GM12872 (cell line): ENCODE measurements at regions not wholly inside any gene's neighbourhood (a gene's known extent, or its start where the extent isn't known, plus 50 kb on each side); places are given as distances from the start of the nearest gene placed in this dataset.

Source experiments
- CTCF ChIP-seq: IDR thresholded peaks from 3 replicates; pipeline ENCODE4 v1.5.1; 2011; ENCODE audit warnings: low read depth, mild to moderate bottlenecking, low read length, moderate library complexity; ENCODE audit not compliant: insufficient read depth

GRCh38 chr2:2831633-2832032, 500.6 kb upstream of the MYT1L start:
- TF ChIP-seq CTCF, result no peak

- no peak for TF ChIP-seq CTCF
Measured at GRCh38 chr2:2830576-2830975, 499.5 kb upstream of the MYT1L start.

GRCh38 chr2:2828774-2829368, 497.8 kb upstream of the MYT1L start:
- TF ChIP-seq CTCF, result no peak

GRCh38 chr2:2827761-2828221, 496.7 kb upstream of the MYT1L start:
- TF ChIP-seq CTCF, result no peak

- TF ChIP-seq CTCF, result no peak
Measured at GRCh38 chr2:2827046-2827636, 496.1 kb upstream of the MYT1L start.

- TF ChIP-seq CTCF, result no peak
Measured at GRCh38 chr2:2826621-2827020, 495.5 kb upstream of the MYT1L start.

- no peak for TF ChIP-seq CTCF
Measured at GRCh38 chr2:2826209-2826551, 495.1 kb upstream of the MYT1L start.
